Stimulated activated CD8-positive, alpha-beta memory T cell treated with anti-CD3 and anti-CD28 coated beads, Interleukin-12 subunit alpha, Interleukin-12 subunit beta, amount 100 ng/mL, for 4 hours (primary cell): ENCODE measurements at regions not wholly inside any gene's neighbourhood (a gene's known extent, or its start where the extent isn't known, plus 50 kb on each side); places are given as distances from the start of the nearest gene placed in this dataset.

Experiments used
- DNase-seq: peaks from one replicate; pipeline ENCODE4 v3.0.0-alpha.2; 2020; ENCODE audit warnings: low read depth

- DNase-seq: no peak
Measured at GRCh38 chr17:73815474-73815873, 171.2 kb upstream of the SDK2 start.

- DNase-seq: no peak
Measured at GRCh38 chr17:73819440-73820395, 175.5 kb upstream of the SDK2 start.

GRCh38 chr17:73820686-73821448, 176.6 kb upstream of the SDK2 start:
- no peak for DNase-seq

GRCh38 chr17:73821665-73822064, 177.4 kb upstream of the SDK2 start:
- no peak for DNase-seq

GRCh38 chr17:73822371-73822770, 178.1 kb upstream of the SDK2 start:
- no peak for DNase-seq

GRCh38 chr17:73823684-73824083, 179.4 kb upstream of the SDK2 start:
- DNase-seq: no peak

GRCh38 chr17:73824321-73824720, 180.1 kb upstream of the SDK2 start:
- no peak for DNase-seq

- no peak for DNase-seq
Measured at GRCh38 chr17:73826181-73826871, 182.1 kb upstream of the SDK2 start.

GRCh38 chr17:73826872-73827228, 182.6 kb upstream of the SDK2 start:
- no peak for DNase-seq

GRCh38 chr17:73827627-73828291, 183.5 kb upstream of the SDK2 start:
- DNase-seq: no peak

GRCh38 chr17:73829676-73830280, 185.5 kb upstream of the SDK2 start:
- no peak for DNase-seq

- no peak for DNase-seq
Measured at GRCh38 chr17:73831699-73832098, 187.5 kb upstream of the SDK2 start.

- DNase-seq: no peak
Measured at GRCh38 chr17:73833775-73834488, 189.7 kb upstream of the SDK2 start.

- no peak for DNase-seq
Measured at GRCh38 chr17:73834684-73835343, 190.6 kb upstream of the SDK2 start.

GRCh38 chr17:73835605-73836004, 191.4 kb upstream of the SDK2 start:
- DNase-seq: no peak

GRCh38 chr17:73838815-73839214, 194.6 kb upstream of the SDK2 start:
- DNase-seq: no peak

GRCh38 chr17:73840829-73841228, 196.6 kb upstream of the SDK2 start:
- DNase-seq: no peak

GRCh38 chr17:73841431-73842060, 197.3 kb upstream of the SDK2 start:
- DNase-seq: no peak

GRCh38 chr17:73847952-73848351, 203.7 kb upstream of the SDK2 start:
- DNase-seq: no peak

GRCh38 chr17:73850426-73850825, 206.2 kb upstream of the SDK2 start:
- no peak for DNase-seq
